ENCODE measurements at regions not wholly inside any gene's neighbourhood (a gene's known extent, or its start where the extent isn't known, plus 50 kb on each side); places are given as distances from the start of the nearest gene placed in this dataset.
"Not testable (repeated sequence)": the region's sequence is repeated elsewhere in the genome, so short reads cannot be mapped to it uniquely, and the experiment has no call there.

GRCh38 chr3:94331831-94332230 lies 269.0 kb downstream of the NSUN3 start:
- DNase-seq (ENCODE audit: low read depth), result no peak

GRCh38 chr3:94336046-94336753 lies 273.3 kb downstream of the NSUN3 start:
- DNase-seq (ENCODE audit: low read depth), result no peak

GRCh38 chr3:94345101-94345500 lies 282.2 kb downstream of the NSUN3 start:
- DNase-seq (ENCODE audit: low read depth), result no peak

GRCh38 chr3:94349310-94349878 lies 286.5 kb downstream of the NSUN3 start:
- DNase-seq (ENCODE audit: low read depth), result no peak

- no peak for DNase-seq (ENCODE audit: low read depth)
Observed at GRCh38 chr3:94356581-94356980, 293.7 kb downstream of the NSUN3 start.

- no peak for DNase-seq (ENCODE audit: low read depth)
Observed at GRCh38 chr3:94359996-94360395, 297.1 kb downstream of the NSUN3 start.

GRCh38 chr3:94360987-94361386 lies 298.1 kb downstream of the NSUN3 start:
- DNase-seq (ENCODE audit: low read depth), result no peak

- no peak for DNase-seq (ENCODE audit: low read depth)
Observed at GRCh38 chr3:94362393-94362792, 299.5 kb downstream of the NSUN3 start.

GRCh38 chr3:94365006-94365405 lies 302.1 kb downstream of the NSUN3 start:
- no peak for DNase-seq (ENCODE audit: low read depth)

GRCh38 chr3:94372026-94372425 lies 309.2 kb downstream of the NSUN3 start:
- DNase-seq (ENCODE audit: low read depth), result no peak

GRCh38 chr3:94373456-94373855 lies 310.6 kb downstream of the NSUN3 start:
- DNase-seq (ENCODE audit: low read depth), result no peak

GRCh38 chr3:94374439-94375161 lies 311.7 kb downstream of the NSUN3 start:
- no peak for DNase-seq (ENCODE audit: low read depth)

GRCh38 chr3:94377123-94377696 lies 314.3 kb downstream of the NSUN3 start:
- not testable (repeated sequence) for DNase-seq (ENCODE audit: low read depth)

- DNase-seq (ENCODE audit: low read depth), result not testable (repeated sequence)
Observed at GRCh38 chr3:94377863-94378262, 315.0 kb downstream of the NSUN3 start.

- DNase-seq (ENCODE audit: low read depth), result no peak
Observed at GRCh38 chr3:94378322-94378721, 315.5 kb downstream of the NSUN3 start.

- DNase-seq (ENCODE audit: low read depth), result no peak
Observed at GRCh38 chr3:94379264-94379663, 316.4 kb downstream of the NSUN3 start.

GRCh38 chr3:94394885-94395284 lies 332.0 kb downstream of the NSUN3 start:
- DNase-seq (ENCODE audit: low read depth), result no peak

- DNase-seq (ENCODE audit: low read depth), result no peak
Observed at GRCh38 chr3:94395851-94396250, 333.0 kb downstream of the NSUN3 start.

GRCh38 chr3:94398036-94398435 lies 335.2 kb downstream of the NSUN3 start:
- no peak for DNase-seq (ENCODE audit: low read depth)

- DNase-seq (ENCODE audit: low read depth), result no peak
Observed at GRCh38 chr3:94401466-94401865, 338.6 kb downstream of the NSUN3 start.

GRCh38 chr3:94402126-94402525 lies 339.3 kb downstream of the NSUN3 start:
- no peak for DNase-seq (ENCODE audit: low read depth)

- no peak for DNase-seq (ENCODE audit: low read depth)
Observed at GRCh38 chr3:94405258-94406035, 342.6 kb downstream of the NSUN3 start.
